DND-41 (cell line): ENCODE measurements at regions not wholly inside any gene's neighbourhood (a gene's known extent, or its start where the extent isn't known, plus 50 kb on each side); places are given as distances from the start of the nearest gene placed in this dataset.

ENCODE experiments used
- ATAC-seq: fragments of 200-7000 bp; cut with Tn5 transposase; 3 replicates; pipeline ENCODE4 v1.9.1; 2021; ENCODE audit warnings: low read depth; ENCODE audit not compliant: insufficient read depth
- DNase-seq: peaks from one replicate; pipeline ENCODE4 v3.0.0-alpha.2; 2020
- H2AFZ ChIP-seq: 2 replicates; pipeline ENCODE4 v1.6.0; 2012; ENCODE audit warnings: low read depth, low read length
- H3K27ac ChIP-seq: 2 replicates; pipeline ENCODE4 v1.5.1; 2012; ENCODE audit warnings: low read length, inconsistent platforms
- H3K27me3 ChIP-seq: fragments of 200-600 bp; sonication (generic); 2 replicates; pipeline ENCODE4 v1.6.0; 2012; ENCODE audit warnings: low read length, mild to moderate bottlenecking, inconsistent platforms; ENCODE audit not compliant: insufficient read depth, poor library complexity
- H3K36me3 ChIP-seq: 2 replicates; pipeline ENCODE4 v1.5.1; 2012; ENCODE audit warnings: low read length, inconsistent platforms; ENCODE audit not compliant: insufficient read depth
- H3K4me1 ChIP-seq: 2 replicates; pipeline ENCODE4 v1.5.1; 2012; ENCODE audit warnings: mild to moderate bottlenecking, low read length; ENCODE audit not compliant: insufficient read depth
- H3K4me2 ChIP-seq: 2 replicates; pipeline ENCODE4 v1.6.0; 2012; ENCODE audit warnings: mild to moderate bottlenecking, moderate library complexity, low read length, inconsistent platforms; ENCODE audit not compliant: insufficient read depth
- H3K4me3 ChIP-seq, 2 experiments: fragments of 200-600 bp in 1 of 2; shearing (Covaris generic) in 1 of 2; 2 replicates each; pipeline ENCODE4 v1.5.1; 2012 to 2016; ENCODE audit warnings: inconsistent platforms in 2 of 2, low read length in 2 of 2, mild to moderate bottlenecking in 2 of 2, low read depth in 1 of 2, moderate library complexity in 1 of 2
- H3K79me2 ChIP-seq: 2 replicates; pipeline ENCODE4 v1.6.0; 2012; ENCODE audit warnings: low read length, inconsistent platforms; ENCODE audit not compliant: insufficient read depth
- H3K9ac ChIP-seq: 2 replicates; pipeline ENCODE4 v1.6.0; 2012; ENCODE audit warnings: low read depth, mild to moderate bottlenecking, inconsistent platforms, low read length, moderate library complexity
- H3K9me3 ChIP-seq: 2 replicates; pipeline ENCODE4 v1.5.1; 2012; ENCODE audit warnings: low read length, moderate library complexity, mild to moderate bottlenecking, inconsistent platforms; ENCODE audit not compliant: insufficient read depth, severe bottlenecking
- H4K20me1 ChIP-seq: 2 replicates; pipeline ENCODE4 v1.6.0; 2012; ENCODE audit warnings: low read length; ENCODE audit not compliant: insufficient read depth
- CTCF ChIP-seq: IDR thresholded peaks from 2 replicates; pipeline ENCODE4 v1.5.1; 2012; ENCODE audit warnings: borderline replicate concordance, low read length, moderate library complexity, mild to moderate bottlenecking; ENCODE audit not compliant: poor library complexity, severe bottlenecking; ENCODE audit errors: extremely low read depth
- EZH2 ChIP-seq: IDR thresholded peaks from 3 replicates; pipeline ENCODE4 v1.6.1; 2012; ENCODE audit warnings: borderline replicate concordance, low read depth, mild to moderate bottlenecking, moderate library complexity, low read length, inconsistent platforms; ENCODE audit not compliant: severe bottlenecking

GRCh38 chr21:35697321-35697808 is 363.0 kb downstream of the SETD4 start:
- H3K9me3 ChIP-seq = no peaks in the 10 kb centered on the region
- DNase-seq (peak; percentile 86), ATAC-seq (peak; percentile 93)
- H3K4me3 ChIP-seq = 0 out of 4 replicates have a peak overlapping the region, but pooled peaks of 1 of the 2 experiments have one; percentile 0
- TF ChIP-seq EZH2 = no peak
- no peak for TF ChIP-seq CTCF
- peak overlapping the region; percentile 47 for H3K4me2 ChIP-seq
- H3K4me1 ChIP-seq = peaks cover 28% of the 10 kb centered on the region
- H3K79me2 ChIP-seq = no peaks in the 10 kb centered on the region
- H3K36me3 ChIP-seq = no peaks in the 10 kb centered on the region
- H3K27me3 ChIP-seq = no peaks in the 10 kb centered on the region
- H4K20me1 ChIP-seq = no peaks in the 10 kb centered on the region
- H2AFZ ChIP-seq = no peak overlapping the region
- peak overlapping the region; percentile 56 for H3K27ac ChIP-seq
- H3K9ac ChIP-seq = peak overlapping the region; percentile 18

GRCh38 chr21:35696644-35697043 is 363.7 kb downstream of the SETD4 start:
- Histone ChIP-seq H3K4me1 (peaks cover 28% of the 10 kb centered on the region), H3K27me3 (no peaks in the 10 kb centered on the region), H4K20me1 (no peaks in the 10 kb centered on the region), H3K4me3 (no peak overlapping the region), H2AFZ (no peak overlapping the region), H3K36me3 (no peaks in the 10 kb centered on the region), H3K9ac (no peak overlapping the region), H3K4me2 (no peak overlapping the region), H3K79me2 (no peaks in the 10 kb centered on the region), H3K27ac (peak overlapping the region; percentile 56; the same call in 1 of the 2 replicates), H3K9me3 (no peaks in the 10 kb centered on the region)
- DNase-seq (no peak), ATAC-seq (0 out of 3 replicates have a peak, but pooled peaks have one; percentile 29)
- TF ChIP-seq EZH2 (no peak), CTCF (peak; percentile 31)

- Histone ChIP-seq H3K79me2 (no peaks in the 10 kb centered on the region), H3K9me3 (no peaks in the 10 kb centered on the region), H3K4me3 (no peak overlapping the region), H3K27ac (no peak overlapping the region), H4K20me1 (no peaks in the 10 kb centered on the region), H3K4me1 (peaks cover 13% of the 10 kb centered on the region), H3K4me2 (no peak overlapping the region), H3K36me3 (no peaks in the 10 kb centered on the region), H2AFZ (no peak overlapping the region), H3K9ac (no peak overlapping the region), H3K27me3 (no peaks in the 10 kb centered on the region)
- ATAC-seq = no peak
- DNase-seq = no peak
- TF ChIP-seq CTCF = no peak
- TF ChIP-seq EZH2 = no peak
Observed at GRCh38 chr21:35692311-35692710, 368.0 kb downstream of the SETD4 start.
